IPS-15b (cell line): ENCODE measurements at regions not wholly inside any gene's neighbourhood (a gene's known extent, or its start where the extent isn't known, plus 50 kb on each side); places are given as distances from the start of the nearest gene placed in this dataset.

Source experiments
- H3K27me3 ChIP-seq: one replicate; pipeline ENCODE4 v1.6.1; 2013; ENCODE audit warnings: low read length; ENCODE audit not compliant: control insufficient read depth, insufficient read depth
- H3K36me3 ChIP-seq: one replicate; pipeline ENCODE4 v1.6.1; 2013; ENCODE audit warnings: low read length; ENCODE audit not compliant: control insufficient read depth, insufficient read depth
- H3K4me1 ChIP-seq: one replicate; pipeline ENCODE4 v1.6.1; 2013; ENCODE audit warnings: mild to moderate bottlenecking, low read length; ENCODE audit not compliant: control insufficient read depth, insufficient read depth
- H3K4me3 ChIP-seq: one replicate; pipeline ENCODE4 v1.5.1; 2013; ENCODE audit warnings: low read depth, low read length
- H3K9ac ChIP-seq: one replicate; pipeline ENCODE4 v1.6.1; 2013; ENCODE audit warnings: low read depth, mild to moderate bottlenecking, low read length
- H3K9me3 ChIP-seq: one replicate; pipeline ENCODE4 v1.6.1; 2013; ENCODE audit warnings: mild to moderate bottlenecking, low read length; ENCODE audit not compliant: control insufficient read depth, insufficient read depth

DNA sequence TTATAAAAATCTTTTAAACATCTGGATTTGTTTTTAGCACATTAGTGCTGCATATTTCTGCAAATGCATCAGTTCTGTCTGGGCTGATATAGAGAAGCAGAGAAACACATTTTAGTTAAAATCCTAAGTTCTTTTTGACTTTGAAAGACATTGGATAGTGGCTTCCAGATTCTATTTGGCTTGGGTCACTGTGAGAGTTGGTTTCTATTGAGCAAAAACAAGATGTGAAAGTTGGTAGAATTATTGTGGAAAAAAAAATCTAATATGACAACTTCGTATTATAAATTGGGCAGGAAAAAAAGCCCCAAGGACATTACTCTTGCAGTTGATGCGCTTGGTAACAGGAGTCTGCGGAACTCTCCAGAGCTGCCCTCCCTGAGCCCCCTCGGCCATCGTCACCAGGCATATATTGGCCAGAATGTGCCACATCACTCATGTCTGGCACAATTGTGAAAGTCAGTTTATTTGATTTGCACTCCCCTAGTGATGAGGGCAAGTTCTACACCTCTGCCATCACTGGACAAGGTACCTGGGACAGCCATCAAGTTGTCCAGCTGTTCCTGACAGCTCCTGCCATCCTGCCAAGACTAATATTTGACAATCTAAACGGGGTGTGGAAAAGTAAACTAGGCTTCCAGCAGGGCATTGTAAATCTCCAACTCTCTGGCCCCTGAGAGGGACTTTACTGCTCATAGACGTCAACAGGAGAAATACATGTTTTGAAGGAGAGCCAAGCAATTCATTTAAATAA lies 334.5 kb downstream of the TENT4A start:
- H3K4me3 ChIP-seq = no peak overlapping the region
- H3K36me3 ChIP-seq = no peaks in the 10 kb centered on the region
- no peaks in the 10 kb centered on the region for H3K27me3 ChIP-seq
- no peaks in the 10 kb centered on the region for H3K4me1 ChIP-seq
- no peaks in the 10 kb centered on the region for H3K9me3 ChIP-seq
- H3K9ac ChIP-seq = no peak overlapping the region

DNA sequence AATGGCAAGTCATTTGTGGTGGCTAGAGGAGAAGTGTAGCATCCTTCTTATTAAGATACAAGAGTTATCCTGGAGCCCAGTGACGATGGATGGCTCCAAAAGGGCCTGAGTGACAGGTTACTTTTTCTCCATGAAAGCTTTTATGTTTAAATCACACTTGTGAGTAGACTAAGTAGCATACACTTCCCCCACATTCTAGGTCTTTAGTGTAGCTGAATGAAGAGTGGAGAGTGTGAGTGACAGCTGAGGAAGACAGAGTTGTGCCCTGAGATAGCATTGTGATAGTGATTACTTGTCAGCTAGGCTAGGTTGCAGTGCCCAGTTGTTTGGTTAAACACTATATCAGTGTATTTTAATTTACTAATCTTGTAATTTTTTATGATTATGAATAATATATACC lies 337.8 kb downstream of the TENT4A start:
- H3K36me3 ChIP-seq = no peaks in the 10 kb centered on the region
- no peaks in the 10 kb centered on the region for H3K27me3 ChIP-seq
- no peaks in the 10 kb centered on the region for H3K4me1 ChIP-seq
- no peak overlapping the region for H3K4me3 ChIP-seq
- H3K9ac ChIP-seq = no peak overlapping the region
- H3K9me3 ChIP-seq = no peaks in the 10 kb centered on the region

DNA sequence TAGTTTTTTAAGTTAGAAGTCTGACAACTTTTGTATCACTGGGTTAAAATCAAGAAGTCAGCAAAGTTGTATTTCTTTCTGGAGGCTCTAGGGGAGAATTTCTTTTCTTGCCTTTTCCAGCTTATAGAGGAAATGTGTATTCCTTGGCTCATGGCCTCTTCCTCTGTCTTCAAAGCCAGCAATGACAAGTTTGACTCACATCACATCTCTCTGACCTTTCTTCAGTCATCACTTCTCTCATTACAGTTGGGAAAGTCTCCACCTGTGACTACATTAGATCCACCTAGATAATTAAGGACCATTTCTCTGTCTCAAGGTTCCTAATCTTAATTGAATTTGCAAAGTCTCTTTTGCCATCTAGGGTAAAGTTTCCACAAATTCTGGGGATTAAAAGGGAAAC lies 339.9 kb downstream of the TENT4A start:
- H3K9me3 ChIP-seq = no peaks in the 10 kb centered on the region
- H3K36me3 ChIP-seq = no peaks in the 10 kb centered on the region
- H3K4me3 ChIP-seq = no peak overlapping the region
- H3K27me3 ChIP-seq = no peaks in the 10 kb centered on the region
- H3K4me1 ChIP-seq = no peaks in the 10 kb centered on the region
- H3K9ac ChIP-seq = no peak overlapping the region

DNA sequence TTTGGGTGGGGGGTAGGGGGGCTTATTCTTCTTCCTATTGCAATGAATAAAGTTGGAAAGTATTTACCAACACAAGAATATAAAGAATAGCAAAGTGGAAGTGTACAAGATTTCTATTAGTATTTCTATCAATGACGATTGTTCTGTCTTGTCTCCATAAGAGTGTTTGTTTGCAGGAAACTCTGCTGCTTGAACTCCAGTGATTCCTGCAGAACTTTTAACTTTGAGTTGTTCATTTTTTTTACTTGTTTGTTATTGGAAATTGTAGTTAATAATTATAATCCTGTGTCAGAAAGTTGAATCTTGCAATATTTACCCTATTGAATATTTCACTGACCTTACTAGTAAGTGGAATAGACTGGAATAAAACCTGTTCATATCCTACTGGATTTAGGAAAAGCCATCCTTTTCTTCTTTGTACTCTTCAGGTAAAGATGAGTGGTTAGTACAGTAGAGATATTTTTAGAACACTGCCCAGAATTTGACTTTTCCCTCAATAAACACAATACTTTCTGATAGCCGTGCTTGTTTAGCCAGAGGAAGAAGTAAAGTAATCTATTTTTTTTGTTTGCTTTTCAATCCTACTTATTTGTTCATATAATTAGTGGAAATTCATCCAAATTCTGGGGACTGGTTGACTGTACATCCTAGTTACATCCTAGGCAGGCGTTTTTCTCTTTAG lies 340.4 kb downstream of the TENT4A start:
- Histone ChIP-seq H3K9me3 (no peaks in the 10 kb centered on the region), H3K36me3 (no peaks in the 10 kb centered on the region), H3K4me3 (no peak overlapping the region), H3K9ac (no peak overlapping the region), H3K4me1 (no peaks in the 10 kb centered on the region), H3K27me3 (no peaks in the 10 kb centered on the region)

DNA sequence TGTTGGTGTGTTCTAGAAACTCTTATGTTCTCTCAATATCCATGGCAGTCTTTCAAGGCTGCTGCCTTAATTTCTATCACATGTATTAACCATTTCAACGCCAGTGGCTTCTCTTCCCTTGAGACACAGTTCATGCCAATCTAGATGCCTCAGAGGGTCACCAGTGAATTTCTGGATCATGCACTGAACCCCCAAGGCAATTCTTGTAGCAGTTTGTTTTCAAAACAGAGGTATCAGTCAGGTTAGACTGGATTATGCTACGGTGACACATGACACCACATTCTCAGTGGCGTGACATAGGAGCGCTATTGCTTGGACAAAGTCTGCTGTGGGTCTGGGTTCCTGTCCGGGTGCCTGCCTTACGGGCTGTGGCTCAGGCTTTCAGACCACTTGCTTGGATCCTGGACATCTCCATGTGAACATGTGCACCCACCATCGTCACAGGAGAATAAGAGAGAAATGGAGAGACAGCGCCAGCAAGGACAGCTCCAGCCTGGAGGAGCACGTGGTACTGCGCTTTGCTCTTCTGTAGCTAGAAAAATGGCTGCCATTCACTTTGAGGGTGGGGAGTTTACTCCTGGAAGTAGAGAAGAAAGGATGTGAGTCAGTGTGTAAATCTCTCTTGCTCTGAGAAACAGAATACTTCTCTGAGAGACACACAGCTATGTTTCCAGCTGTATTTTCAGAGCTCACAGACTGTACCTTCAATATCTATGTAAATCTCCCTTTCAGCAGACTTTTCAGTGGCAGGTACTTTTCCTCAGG lies 329.3 kb upstream of the ADCY2 start:
- Histone ChIP-seq H3K36me3 (no peaks in the 10 kb centered on the region), H3K9ac (no peak overlapping the region), H3K9me3 (peaks cover 5% of the 10 kb centered on the region), H3K4me3 (no peak overlapping the region), H3K27me3 (no peaks in the 10 kb centered on the region), H3K4me1 (no peaks in the 10 kb centered on the region)

DNA sequence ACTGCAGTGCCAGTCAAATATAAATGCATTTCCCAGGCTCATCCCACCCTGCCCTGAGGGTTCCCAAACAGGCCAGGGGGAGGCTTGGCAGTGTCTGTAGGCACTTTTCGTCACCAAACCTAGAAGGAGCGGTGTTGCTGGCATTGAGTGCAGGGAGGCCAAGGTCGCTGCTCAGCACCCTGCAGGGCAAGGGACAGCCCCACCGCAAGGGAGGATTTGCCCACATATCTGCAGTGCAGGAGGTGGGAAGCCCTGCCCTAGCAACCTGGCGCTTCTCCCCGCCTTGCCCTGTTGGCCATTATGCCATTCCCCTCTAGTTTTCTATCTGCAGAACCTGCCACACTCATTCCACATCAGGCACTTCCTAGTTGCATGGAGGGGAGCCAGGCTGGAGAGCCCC lies 327.8 kb upstream of the ADCY2 start:
- Histone ChIP-seq H3K4me3 (no peak overlapping the region), H3K36me3 (no peaks in the 10 kb centered on the region), H3K9me3 (peaks cover 5% of the 10 kb centered on the region), H3K9ac (no peak overlapping the region), H3K4me1 (no peaks in the 10 kb centered on the region), H3K27me3 (no peaks in the 10 kb centered on the region)

DNA sequence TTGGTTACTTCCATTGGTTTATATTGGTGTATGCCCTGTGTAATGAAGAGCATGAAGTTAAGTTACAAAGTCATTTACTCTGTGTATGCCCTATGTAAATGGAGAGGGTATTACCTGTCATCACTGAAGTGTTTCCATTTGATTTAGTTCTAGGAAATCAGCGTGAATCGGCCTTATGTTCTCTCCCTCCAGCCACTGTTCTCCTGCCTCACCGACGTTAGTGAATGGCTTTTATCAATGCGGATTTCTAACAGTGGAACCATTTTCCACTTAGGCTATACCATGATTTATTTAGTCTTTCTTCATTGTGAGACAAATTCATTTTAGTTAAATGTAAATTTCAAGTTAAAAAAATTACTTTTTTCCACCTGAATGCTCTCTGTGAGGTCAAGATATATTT lies 327.0 kb upstream of the ADCY2 start:
- H3K4me3 ChIP-seq = no peak overlapping the region
- H3K4me1 ChIP-seq = no peaks in the 10 kb centered on the region
- H3K9ac ChIP-seq = no peak overlapping the region
- H3K36me3 ChIP-seq = no peaks in the 10 kb centered on the region
- peaks cover 5% of the 10 kb centered on the region for H3K9me3 ChIP-seq
- no peaks in the 10 kb centered on the region for H3K27me3 ChIP-seq

DNA sequence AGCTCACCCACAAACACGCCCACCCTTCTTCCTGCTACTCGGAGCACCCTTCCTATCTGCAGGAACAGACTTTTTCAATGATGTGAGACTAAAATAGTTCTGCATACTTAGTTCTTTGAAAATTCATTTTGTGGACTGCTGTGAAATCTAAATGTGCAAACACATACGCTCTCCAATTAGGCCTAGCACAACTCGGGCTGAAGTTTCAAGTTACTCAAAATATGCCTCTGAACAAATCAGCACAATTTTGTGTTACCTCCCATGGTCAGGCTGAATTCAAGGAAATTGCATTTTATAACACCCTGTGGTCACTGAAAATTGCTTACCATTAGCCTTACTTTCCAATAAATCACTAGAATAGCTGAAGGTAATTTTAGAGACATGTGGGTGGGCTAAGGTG lies 323.8 kb upstream of the ADCY2 start:
- no peaks in the 10 kb centered on the region for H3K27me3 ChIP-seq
- no peak overlapping the region for H3K9ac ChIP-seq
- no peaks in the 10 kb centered on the region for H3K9me3 ChIP-seq
- no peaks in the 10 kb centered on the region for H3K36me3 ChIP-seq
- peaks cover under 1% of the 10 kb centered on the region for H3K4me1 ChIP-seq
- no peak overlapping the region for H3K4me3 ChIP-seq

DNA sequence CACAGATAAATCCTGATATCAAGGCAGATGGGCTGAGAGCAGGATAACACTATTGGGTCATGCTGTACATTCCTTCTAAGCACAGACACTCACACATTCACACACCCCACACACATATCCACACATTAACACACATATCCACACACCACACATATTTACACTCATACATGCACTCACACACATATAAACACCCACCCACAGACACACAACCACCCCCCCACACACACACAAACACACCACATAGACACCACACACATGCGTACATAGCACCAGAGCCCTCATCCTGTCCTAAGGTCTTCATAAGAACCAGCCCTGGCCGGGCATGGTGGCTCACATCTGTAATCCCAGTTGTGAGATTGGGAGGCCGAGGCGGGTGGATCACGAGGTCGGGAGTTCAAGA lies 322.3 kb upstream of the ADCY2 start:
- Histone ChIP-seq H3K9me3 (no peaks in the 10 kb centered on the region), H3K4me3 (no peak overlapping the region), H3K4me1 (peaks cover 3% of the 10 kb centered on the region), H3K9ac (no peak overlapping the region), H3K27me3 (no peaks in the 10 kb centered on the region), H3K36me3 (no peaks in the 10 kb centered on the region)

DNA sequence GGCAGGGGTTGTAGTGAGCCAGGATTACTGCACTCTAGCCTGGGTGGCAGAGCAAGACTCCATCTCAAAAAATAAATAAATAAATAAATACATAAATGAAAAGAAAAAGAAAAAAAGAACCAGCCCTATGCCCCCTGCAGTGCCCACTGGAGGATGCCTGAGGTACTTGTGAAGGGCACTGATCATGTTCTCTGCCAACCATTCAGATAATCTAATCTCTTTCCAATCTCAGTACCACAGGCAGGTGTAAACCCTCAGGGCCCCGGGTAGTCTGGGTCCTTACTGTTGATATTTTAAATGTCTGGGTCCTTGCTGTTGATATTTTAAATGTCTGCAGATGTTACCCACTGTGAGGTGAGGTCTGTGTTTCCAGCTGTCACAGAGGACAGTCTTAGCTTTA lies 321.8 kb upstream of the ADCY2 start:
- H3K36me3 ChIP-seq = no peaks in the 10 kb centered on the region
- no peak overlapping the region for H3K9ac ChIP-seq
- no peaks in the 10 kb centered on the region for H3K9me3 ChIP-seq
- H3K4me1 ChIP-seq = peaks cover 5% of the 10 kb centered on the region
- H3K27me3 ChIP-seq = no peaks in the 10 kb centered on the region
- H3K4me3 ChIP-seq = no peak overlapping the region

DNA sequence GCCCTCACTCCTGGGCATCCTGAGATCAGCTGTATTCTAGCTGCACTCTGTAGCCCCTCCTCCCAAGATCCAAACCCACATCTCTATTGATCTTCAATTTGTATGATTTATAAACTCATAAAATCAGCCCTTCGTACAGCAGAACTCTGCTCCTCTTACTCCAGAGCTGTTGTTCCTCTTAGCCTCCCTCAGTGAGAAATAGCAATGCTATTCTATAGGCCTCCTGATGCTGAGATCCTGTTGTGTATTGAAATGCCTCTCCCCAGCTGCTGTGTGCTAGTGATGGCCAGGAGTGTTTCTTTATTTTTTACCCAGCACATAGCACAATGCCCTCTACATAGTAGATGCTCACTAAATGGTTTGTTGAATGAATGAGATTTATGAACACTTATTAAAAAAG lies 320.5 kb upstream of the ADCY2 start:
- no peaks in the 10 kb centered on the region for H3K36me3 ChIP-seq
- no peak overlapping the region for H3K4me3 ChIP-seq
- peaks cover 14% of the 10 kb centered on the region for H3K4me1 ChIP-seq
- H3K9ac ChIP-seq = no peak overlapping the region
- H3K27me3 ChIP-seq = no peaks in the 10 kb centered on the region
- no peaks in the 10 kb centered on the region for H3K9me3 ChIP-seq

DNA sequence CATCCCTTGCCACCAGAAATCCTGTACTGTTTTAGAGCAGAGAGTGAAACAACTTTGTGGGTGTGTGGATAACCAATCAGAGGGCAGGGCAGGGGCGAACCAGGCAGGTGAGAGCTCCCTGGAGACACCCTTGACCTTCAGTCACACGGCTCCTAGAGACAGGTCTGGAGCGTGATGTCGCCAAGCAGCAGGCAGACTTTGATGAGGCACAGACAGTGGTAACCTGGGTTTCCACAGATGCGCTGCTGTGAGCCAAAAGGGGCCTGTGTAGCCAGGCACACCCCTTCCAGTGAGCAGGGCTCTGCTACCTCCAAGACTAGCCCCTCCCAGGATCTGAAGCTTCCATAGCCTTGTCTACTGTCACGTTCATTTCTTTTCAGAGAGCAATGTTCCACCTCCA lies 317.8 kb upstream of the ADCY2 start:
- H3K4me3 ChIP-seq = no peak overlapping the region
- no peaks in the 10 kb centered on the region for H3K27me3 ChIP-seq
- H3K36me3 ChIP-seq = no peaks in the 10 kb centered on the region
- no peak overlapping the region for H3K9ac ChIP-seq
- H3K4me1 ChIP-seq = peaks cover 14% of the 10 kb centered on the region
- H3K9me3 ChIP-seq = no peaks in the 10 kb centered on the region
